Activated CD8-positive, alpha-beta memory T cell treated with anti-CD3 and anti-CD28 coated beads for 4 hours (primary cell): ENCODE measurements at regions not wholly inside any gene's neighbourhood (a gene's known extent, or its start where the extent isn't known, plus 50 kb on each side); places are given as distances from the start of the nearest gene placed in this dataset.

Experiments used
- DNase-seq, 2 donors: peaks; one replicate each; pipeline ENCODE4 v3.0.0-alpha.2; 2020; ENCODE audit warnings: low read depth in 2 of 2

- no peak for DNase-seq
Measured at GRCh38 chr6:132868057-132868456, 53.7 kb downstream of the RPS12 start.

- no peak for DNase-seq
Measured at GRCh38 chr6:132872923-132873322, 58.6 kb downstream of the RPS12 start.

GRCh38 chr6:132877003-132877402, 62.6 kb downstream of the RPS12 start:
- DNase-seq: no peak

GRCh38 chr6:132887204-132887603, 72.8 kb downstream of the RPS12 start:
- no peak for DNase-seq

- DNase-seq: no peak
Measured at GRCh38 chr6:132888701-132889100, 74.3 kb downstream of the RPS12 start.

GRCh38 chr6:132892929-132893771, 78.8 kb downstream of the RPS12 start:
- no peak for DNase-seq

GRCh38 chr6:132893772-132894490, 79.6 kb downstream of the RPS12 start:
- no peak for DNase-seq

- DNase-seq: no peak
Measured at GRCh38 chr6:132898376-132898775, 84.0 kb downstream of the RPS12 start.

- DNase-seq: no peak
Measured at GRCh38 chr6:132900849-132901248, 86.5 kb downstream of the RPS12 start.

GRCh38 chr6:132902901-132903300, 88.5 kb downstream of the RPS12 start:
- DNase-seq: no peak

GRCh38 chr6:132907231-132907630, 92.9 kb downstream of the RPS12 start:
- no peak for DNase-seq

- DNase-seq: no peak
Measured at GRCh38 chr6:132907914-132908313, 93.5 kb downstream of the RPS12 start.

GRCh38 chr6:132909742-132910141, 95.4 kb downstream of the RPS12 start:
- DNase-seq: no peak

- no peak for DNase-seq
Measured at GRCh38 chr6:132910759-132911158, 96.4 kb downstream of the RPS12 start.

- DNase-seq: no peak
Measured at GRCh38 chr6:132919045-132919860, 104.9 kb downstream of the RPS12 start.

- DNase-seq: no peak
Measured at GRCh38 chr6:132927713-132928112, 113.3 kb downstream of the RPS12 start.

- no peak for DNase-seq
Measured at GRCh38 chr6:132929141-132929540, 114.8 kb downstream of the RPS12 start.

GRCh38 chr6:132931313-132931712, 116.9 kb downstream of the RPS12 start:
- no peak for DNase-seq

- no peak for DNase-seq
Measured at GRCh38 chr6:132931936-132932514, 117.7 kb downstream of the RPS12 start.

- DNase-seq: no peak
Measured at GRCh38 chr6:132932588-132932987, 118.2 kb downstream of the RPS12 start.

- no peak for DNase-seq
Measured at GRCh38 chr6:132933090-132933489, 118.7 kb downstream of the RPS12 start.

GRCh38 chr6:132934496-132934895, 120.1 kb downstream of the RPS12 start:
- no peak for DNase-seq
